Glomerular endothelial cell (primary cell): ENCODE measurements at regions not wholly inside any gene's neighbourhood (a gene's known extent, or its start where the extent isn't known, plus 50 kb on each side); places are given as distances from the start of the nearest gene placed in this dataset.

Experiments
- DNase-seq: peaks from one replicate; pipeline ENCODE4 v3.0.0-alpha.2; 2011; ENCODE audit warnings: low read depth, low spot score; ENCODE audit errors: extremely low read depth

- no peak for DNase-seq
These were observed 119.8 kb upstream of the SASH1 start for GRCh38 chr6:148222846-148223245.

GRCh38 chr6:148223424-148223842, 119.2 kb upstream of the SASH1 start:
- no peak for DNase-seq

DNA sequence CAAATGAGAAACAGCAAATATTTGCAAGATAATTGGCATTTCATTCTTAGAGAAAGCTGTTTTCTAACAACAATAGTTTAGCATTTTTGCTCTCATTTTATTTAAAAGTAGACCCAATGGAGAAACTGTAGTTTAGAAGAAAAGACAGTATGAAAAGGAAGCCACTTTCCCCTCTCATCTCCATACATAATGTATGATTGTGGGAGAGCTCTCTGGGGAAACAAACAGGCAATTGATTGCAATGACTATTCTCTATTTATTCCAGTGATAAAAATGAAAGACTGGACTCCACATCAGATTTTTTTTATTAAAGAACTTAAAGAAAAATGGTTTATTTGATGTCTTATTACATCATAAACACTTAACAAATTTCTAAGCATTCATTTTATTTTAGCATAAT, 116.8 kb upstream of the SASH1 start:
- no peak for DNase-seq

GRCh38 chr6:148226284-148226683, 116.4 kb upstream of the SASH1 start:
- no peak for DNase-seq

GRCh38 chr6:148231572-148231971, 111.1 kb upstream of the SASH1 start:
- no peak for DNase-seq

DNA sequence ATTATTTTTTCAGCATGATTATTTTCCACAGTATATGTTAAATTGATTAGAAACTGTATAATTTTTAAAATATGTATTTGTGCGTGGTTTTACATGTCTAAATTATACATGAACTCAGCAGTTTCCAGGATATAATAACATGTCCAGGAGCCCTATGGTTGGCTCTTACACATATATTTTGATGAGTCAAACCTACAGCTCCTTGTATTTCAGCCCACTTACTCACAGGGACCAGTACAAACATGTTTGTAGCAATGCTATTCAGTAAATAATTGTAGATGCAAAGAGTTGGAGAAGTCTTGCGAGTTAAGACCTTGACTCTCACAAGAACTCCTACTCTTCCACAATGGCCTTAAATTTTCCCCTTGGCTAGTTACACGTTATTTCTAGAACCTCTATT, 107.2 kb upstream of the SASH1 start:
- DNase-seq = no peak

DNA sequence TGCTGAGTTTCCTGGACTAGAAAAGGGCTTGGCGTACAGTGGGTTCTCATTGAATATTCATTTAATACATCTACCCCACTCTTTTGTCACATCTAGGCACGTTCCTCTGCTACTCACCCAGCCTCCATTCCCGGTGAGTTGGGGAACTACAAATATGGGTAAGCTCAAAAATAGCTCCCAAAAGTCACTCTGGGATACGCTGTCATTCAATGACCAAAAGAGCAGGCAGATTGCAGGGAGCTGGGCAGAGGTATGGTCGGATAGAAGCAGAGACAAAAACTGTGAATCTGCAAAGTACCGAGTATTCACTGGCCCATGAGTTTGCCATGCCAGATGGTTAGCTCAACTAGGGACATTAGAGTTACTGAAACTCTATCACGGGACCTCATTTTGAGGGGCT, 103.9 kb upstream of the SASH1 start:
- DNase-seq = no peak

- DNase-seq = no peak
These were observed 103.4 kb upstream of the SASH1 start for GRCh38 chr6:148239215-148239614.

- no peak for DNase-seq
These were observed 102.7 kb upstream of the SASH1 start for GRCh38 chr6:148239801-148240460.

GRCh38 chr6:148240461-148240840, 102.2 kb upstream of the SASH1 start:
- no peak for DNase-seq

DNA sequence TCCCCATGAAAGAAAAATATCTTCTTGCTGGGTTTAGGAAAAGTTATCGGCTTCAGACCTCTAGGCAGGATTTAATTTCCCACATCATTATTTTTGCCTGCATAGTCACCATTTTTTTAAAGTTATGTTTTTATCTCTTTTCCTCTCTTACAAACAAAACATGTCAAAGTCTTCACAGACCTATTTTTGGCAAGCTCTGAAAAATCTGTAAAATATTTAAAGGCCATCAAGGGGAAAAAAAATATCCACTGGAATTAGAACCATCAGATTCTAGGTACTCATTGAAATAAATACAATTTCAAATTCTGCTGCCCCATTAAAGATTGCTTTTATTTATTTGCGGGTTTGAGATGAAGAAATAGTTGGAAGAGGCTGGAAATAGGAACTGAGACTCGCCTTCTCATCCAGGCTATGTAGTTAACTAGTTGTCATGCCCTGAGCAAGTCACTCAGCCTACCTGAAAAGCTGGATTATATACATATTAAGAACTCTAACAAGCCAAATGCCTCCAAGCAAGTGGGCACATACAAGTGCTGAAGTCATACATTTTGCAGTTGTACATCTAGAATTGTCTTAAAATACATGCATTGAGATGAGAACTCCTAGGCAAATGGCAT, 101.7 kb upstream of the SASH1 start:
- no peak for DNase-seq

- no peak for DNase-seq
These were observed 100.5 kb upstream of the SASH1 start for GRCh38 chr6:148242180-148242579.

DNA sequence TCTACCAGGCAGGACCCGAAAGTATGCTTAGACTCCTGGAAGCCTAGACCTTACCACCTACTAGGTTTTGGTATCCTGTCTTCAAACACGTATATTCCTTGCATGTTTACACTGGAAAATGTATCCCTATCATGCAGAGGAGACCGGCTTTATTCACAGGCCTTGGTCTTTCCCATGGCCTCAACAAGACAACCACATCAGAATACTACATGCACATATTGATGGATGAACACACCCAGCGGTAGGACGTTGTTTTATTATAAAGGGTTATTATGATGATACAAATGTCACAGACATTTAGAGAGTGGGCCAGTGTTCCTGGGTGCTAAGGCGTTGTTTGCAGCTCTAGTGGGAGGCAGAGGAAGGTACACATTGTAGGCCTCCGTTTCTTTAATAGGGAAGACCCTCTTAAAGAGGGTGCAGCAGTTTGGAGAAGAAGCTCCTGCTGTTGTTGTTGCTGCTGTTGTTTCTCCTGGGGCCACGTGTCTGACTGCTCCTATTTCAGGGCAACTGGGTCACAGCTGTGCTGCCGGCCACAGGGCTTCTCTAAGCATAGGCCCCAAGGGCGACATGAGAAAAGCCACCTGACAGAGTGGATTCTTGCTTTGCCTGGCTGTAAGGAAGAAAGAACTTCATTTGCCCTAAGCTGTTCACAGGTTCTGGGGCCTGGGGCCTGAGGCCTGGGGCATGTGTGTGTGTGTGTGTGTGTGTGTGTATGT, 98.3 kb upstream of the SASH1 start:
- DNase-seq = no peak

- DNase-seq = no peak
These were observed 95.1 kb upstream of the SASH1 start for GRCh38 chr6:148247386-148248063.

- no peak for DNase-seq
These were observed 93.5 kb upstream of the SASH1 start for GRCh38 chr6:148249160-148249559.

GRCh38 chr6:148249679-148250375, 92.8 kb upstream of the SASH1 start:
- DNase-seq = no peak

DNA sequence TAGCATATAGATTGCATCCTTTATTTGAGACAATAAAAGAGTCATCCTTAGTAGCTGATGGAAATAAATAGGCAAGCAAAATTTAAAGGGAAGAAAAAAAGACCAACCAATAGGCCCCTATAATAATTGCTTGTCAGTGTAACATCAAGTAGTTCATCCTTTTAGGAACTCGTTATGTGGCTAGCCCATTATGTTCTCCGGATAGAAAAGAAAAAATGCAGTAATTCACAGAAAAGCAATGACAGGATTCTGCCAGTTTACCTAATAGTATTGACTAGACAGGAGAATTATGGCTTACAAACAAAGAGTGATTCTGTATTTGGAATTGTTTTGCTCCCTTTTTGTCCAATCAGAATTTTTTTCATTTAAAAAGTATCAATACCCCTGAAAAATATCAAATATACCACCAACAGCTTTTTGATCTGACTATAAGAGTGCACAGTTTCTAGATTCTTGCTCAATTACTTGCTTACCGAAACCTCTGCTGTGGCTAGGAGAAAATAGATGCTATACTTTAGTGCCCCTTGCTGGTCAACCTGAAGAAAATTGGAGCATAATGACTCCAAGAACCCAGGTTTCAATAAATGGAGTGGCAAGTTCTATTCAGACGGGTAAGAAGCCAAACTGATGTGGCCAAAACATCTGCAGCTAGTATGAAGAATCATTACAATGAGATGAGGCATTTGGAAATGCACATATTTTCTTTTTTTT, 91.5 kb upstream of the SASH1 start:
- DNase-seq = no peak

DNA sequence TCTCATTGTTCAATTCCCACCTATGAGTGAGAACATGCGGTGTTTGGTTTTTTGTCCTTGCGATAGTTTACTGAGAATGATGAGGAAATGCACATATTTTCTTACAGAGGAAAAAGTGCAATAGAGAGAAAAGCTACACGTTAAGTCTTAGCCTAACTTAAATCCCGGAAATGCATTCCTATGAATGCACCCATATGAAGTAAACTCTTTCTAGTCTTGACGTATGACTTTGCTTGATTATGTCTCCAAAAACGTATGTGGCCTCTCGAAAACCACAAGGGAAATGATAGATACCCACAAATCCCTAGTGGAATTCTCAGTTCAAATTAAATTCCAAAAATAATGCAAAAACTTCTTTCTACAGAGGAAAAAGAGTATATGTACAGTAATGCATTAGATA, 90.7 kb upstream of the SASH1 start:
- DNase-seq = no peak

GRCh38 chr6:148257810-148258209, 84.8 kb upstream of the SASH1 start:
- DNase-seq = no peak

GRCh38 chr6:148258868-148259267, 83.8 kb upstream of the SASH1 start:
- DNase-seq = no peak
